ENCODE measurements at regions not wholly inside any gene's neighbourhood (a gene's known extent, or its start where the extent isn't known, plus 50 kb on each side); places are given as distances from the start of the nearest gene placed in this dataset.

DNA sequence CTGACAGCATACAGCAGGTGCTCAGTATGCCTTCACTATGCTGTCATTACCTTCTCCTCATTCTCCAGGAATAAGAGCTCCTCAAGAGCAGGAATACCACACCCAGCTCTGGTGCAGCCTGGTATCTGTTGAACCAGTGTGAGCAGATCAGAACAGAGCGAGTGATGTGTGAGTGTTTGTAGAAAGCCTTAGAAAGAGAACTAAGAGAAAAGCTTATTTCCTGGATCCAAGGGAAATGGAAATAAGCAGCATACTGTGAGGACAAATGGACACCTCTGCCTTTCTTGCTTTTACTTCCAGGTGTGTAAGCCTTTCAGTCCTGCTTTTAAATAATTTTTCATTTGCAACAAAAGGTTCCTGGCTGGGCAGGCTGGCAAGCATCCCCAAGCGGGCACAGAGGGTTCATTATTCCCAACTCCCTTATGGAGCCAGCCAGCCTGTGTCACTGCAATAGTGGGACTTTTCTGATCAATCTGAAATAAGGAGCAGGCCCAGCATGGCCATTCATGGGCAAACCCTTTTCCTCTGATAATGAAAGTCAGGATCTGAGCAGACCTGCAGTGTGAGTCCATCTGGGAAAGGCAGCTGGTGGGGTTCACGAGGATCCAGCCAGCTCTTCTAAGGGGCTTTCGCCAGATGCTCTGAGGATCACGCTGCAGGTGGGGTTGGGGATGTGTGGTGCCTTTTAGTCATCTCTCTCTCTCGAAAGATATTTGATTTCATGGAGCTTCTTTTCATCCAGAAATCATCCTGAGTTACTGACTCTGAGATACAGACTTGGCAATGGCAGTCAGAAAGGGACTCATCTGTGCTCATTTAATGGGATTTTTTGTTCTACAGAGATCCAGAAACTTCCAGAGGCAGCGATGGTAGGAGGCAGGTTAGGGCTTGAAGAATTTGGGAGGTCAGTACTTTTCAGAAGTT lies 594.9 kb upstream of the CFAP20DC start:
- no peak for DNase-seq

DNA sequence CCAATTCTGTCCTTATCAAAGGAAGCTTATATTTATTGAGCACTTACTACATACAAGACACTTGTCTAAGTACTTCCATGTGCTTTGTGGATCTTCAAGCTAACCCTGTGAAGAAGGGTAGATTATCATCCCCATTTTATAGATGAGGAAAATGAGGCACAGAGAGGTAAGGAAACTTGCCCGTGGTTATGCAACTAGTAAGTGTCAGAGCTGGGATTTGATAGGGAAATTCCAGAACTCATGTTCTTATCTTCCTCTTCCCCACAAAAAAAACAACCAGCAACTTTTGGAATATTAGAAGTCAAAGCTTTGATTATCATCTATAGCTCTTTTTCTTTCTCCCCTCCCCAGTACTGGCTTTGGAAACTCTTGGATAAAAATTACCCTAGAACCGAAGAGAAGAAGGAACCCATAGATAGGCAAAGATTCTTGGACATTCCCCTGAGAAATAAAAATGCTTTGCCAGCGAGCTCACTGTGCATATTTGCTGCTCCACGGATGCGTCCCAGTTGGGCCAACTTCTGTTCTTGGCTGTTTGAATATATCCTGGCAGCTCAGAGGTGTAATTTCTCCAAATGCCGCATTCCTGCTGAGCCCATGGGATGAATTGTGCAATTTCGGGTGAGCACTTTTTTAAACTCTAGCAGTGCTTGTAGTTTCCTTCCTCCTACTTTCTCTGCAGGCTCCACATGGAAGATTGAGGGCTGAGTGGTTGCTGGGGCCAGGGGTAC lies 591.5 kb upstream of the CFAP20DC start:
- no peak for DNase-seq

DNA sequence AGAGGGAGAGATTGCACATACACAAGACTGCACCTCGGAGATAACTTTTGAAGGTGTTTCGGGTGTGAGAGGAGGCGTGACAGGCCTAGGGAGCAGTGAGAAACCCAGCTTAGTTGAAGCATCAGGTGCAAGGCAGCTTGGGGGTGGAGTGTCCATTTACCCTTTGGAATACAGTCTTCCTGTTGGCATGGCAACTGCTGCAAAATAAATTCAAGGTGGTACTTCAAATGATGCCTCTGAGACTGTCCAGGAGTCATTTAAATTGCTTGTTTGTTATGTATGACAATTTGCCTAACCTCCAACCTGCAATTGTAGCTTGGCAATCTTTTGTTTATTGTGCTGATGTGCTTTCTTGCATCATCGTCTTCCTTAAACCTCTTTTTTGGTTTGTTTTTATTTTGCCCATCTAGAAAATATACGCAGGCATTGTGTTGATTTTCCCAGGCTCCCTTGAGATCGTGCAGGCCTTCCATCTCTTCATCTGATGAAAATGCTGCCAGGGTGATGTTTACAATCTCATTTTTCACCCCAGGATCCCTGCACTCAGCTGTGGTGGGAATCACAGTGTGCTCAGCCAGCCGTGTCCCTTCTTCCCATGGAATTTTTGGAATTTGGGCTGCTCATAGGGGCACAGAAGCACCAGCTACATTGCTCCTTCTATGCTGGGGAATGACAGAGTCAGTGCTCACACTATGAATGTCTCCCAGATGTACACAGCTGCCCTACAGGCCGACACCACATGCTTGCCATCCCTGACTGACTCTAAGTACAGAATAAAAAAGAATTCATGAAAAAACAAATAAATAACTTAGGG lies 583.1 kb upstream of the CFAP20DC start:
- DNase-seq, result no peak

DNA sequence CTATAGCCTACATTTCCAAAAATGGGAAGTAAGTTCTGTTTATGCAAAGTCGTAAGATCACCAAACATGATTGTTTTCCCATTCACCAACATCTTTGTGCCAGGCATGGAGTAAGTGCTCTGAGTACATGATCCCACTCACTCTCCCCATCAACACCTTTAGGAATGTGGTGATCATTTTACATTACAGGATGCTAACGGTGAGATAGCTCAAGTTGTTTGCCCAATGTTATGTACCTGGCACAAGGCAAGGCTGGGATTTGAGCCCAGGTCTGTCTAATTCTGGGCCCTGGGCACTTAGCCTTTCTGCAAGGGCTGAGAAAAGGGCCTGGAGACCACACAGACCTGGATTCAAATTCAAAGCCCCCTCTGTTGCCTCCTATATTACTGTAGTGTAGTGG lies 581.7 kb upstream of the CFAP20DC start:
- no peak for DNase-seq

DNA sequence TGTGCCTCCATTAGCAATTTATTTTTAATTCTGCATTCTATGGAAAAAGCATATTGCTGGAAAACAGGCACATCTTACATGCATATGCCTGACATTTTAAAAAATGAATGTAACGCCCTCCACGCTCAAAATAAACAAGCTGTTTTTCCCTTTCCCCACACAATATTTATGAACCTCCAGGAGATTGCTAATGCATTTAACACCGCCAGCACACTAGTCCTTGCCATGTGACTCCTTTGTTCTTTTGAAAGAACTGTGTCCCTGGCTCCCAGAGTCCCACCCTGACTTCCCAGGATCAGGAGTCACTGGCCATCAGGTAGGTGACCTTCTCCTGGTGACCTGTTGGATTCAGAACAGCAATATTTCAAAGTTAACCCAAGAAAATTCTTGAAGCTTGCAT lies 571.2 kb upstream of the CFAP20DC start:
- DNase-seq, result no peak

DNA sequence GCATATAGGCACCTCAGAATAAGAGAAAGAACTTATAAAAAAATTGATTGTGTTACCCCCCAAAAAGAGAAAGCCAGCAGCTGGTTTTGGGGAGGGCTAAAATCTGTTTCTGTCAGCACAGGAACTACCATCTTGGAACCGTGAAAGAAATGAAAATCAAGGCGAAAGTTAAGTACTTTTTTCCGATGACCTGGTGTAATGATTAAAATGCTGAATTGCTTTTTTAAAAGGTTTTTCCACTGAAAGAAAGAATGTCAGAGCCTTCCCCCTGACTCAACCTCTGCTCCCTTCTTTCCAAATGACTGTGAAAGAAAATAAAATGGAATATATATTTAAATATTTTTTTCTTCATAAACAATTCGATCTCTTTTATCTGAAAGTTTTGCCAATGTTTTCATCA lies 570.5 kb upstream of the CFAP20DC start:
- no peak for DNase-seq

DNA sequence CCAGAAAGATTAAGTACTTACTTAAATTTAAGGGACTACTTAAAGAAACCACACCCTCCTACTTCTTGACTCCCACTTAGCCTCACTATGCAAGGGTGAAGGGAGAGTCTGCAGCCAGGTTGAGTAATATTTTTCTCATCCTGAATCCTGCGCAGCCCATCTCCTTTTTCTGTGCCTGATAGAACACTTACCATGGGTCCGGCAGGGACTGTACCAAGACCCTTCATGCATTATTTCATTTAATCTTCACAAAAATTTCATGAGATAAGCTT lies 562.6 kb upstream of the CFAP20DC start:
- DNase-seq, result no peak

DNA sequence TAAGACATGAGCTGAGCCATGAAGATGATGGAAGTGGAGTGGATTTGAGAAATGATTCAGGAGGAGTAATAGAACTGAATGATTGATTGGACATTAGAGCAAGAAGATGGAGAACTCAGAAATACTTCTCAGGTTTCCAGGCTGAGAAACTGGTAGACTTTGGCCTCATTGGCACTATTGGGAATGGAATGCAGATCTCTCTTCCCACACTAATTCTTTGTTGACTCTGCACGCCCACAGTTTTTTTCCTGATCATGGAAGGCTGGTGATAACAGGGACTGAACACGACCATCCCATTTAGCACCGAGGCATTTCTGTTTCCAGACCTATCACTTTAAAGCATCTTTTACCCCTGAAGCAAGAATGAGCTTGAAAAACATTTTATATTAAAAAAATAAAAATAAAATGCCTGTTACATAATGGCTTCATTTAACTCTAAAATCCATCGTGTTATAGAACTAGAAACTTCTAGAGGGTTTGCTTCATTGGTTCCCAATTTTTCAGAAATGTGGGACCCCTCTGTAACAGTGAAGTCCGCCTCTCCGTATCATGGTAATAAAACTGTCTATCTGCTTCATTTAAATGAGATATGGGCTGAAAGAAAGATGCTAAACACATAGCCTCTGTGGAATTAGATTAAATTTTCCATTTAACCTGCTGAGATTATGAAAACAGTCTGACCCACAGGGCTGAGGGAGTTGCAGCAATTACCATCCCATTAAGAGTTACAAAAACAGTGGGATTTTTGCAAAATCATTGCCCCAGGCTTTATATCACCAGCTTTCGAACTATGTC lies 562.0 kb upstream of the CFAP20DC start:
- DNase-seq, result no peak

DNA sequence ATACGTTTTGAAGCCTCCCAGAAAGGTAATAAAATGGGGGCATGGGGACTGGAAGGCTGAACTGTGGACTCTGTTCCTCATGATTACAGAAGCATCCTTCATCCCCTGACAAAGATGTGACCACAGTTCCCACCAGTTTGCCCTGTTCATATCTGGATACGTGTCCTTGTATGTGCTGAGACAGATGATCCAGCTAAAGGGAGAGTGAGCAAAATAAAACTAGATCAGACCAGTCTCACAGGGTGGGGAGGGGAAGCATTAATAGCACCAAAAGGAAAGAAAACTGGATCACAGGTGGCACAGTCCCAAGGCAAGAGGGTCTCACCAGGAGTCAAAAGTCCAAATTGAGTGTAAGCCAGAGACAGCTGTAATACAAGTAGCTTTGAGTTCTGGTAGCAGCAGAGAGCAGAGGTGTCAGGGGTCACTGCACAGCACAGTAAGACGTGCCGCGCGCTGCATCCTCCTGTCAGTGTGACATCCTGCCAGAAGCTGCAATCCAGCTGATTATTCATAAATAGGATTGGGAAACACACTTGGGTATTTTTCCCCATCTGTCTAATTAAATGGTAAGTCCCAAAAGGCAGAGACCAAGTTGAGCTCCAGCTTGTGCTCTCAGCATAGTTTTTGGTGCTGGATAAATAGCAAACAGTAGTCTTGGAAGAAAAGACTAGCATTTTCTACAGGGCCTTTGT lies 560.0 kb upstream of the CFAP20DC start:
- DNase-seq, result no peak

DNA sequence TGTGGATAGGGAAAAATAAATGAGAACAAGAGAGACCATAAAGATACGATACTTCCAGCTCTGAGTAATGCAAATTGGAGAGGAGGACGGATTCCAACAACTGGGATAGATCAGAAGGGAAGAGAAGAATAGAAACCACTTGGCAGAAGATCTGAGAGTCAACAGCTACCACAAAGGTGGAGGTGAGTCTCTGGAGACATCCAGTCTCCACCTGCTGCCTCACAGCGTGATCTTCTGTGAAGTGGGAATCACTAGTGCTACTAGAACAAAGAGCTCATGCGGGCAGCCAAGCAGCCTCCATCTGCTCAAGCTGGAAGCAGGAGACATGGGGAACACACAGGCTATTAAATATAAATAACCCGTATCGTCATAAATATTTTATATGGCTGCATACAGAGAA lies 558.5 kb upstream of the CFAP20DC start:
- no peak for DNase-seq

DNA sequence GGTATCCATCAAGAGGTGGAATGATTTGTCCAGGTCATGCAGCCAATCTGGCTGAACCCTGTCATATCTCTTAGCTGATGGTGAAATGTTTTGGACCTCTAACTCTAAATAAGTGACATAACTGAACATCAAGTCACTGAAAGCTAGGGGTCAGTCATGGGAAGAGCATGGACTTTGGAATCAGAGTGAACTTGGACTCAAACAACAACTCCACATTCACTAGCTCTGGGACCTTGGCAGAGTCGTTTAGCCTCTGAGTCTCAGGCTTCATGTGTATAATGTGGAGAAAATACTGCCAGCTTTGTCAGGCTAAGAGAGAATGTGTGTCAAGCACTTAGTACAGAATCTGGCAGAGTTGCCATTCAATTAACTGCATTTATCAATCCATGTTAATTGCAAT lies 557.8 kb upstream of the CFAP20DC start:
- DNase-seq, result no peak

DNA sequence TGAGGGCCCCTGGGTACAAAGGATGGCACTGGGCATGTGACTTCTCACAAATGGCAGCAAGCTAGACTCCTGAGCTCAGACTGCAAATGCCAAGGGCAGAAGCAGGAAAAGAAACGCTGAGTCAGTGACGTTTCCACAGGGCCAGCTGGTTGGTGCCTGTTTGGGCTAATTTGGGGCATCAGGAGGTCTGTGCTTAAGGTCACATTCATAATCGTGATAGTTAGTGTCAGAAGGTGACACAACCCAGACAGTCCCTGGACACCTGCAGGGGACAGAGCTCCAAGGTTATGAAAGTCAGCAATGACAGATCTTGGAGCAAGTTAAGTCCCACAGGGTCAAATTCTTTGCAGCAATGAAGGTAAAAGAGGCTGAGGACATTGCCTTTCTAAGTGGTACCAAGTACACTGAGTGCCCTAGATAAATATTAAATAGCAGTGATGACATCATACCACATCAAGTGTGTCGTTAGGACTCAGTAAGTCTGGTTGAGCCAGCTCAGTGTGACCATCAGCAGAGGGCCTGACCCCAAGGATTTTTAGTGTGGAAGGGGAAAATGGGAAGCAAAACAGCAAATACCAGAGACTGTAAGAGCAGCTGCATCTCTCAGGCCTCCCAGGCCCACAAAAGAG lies 556.9 kb upstream of the CFAP20DC start:
- no peak for DNase-seq

DNA sequence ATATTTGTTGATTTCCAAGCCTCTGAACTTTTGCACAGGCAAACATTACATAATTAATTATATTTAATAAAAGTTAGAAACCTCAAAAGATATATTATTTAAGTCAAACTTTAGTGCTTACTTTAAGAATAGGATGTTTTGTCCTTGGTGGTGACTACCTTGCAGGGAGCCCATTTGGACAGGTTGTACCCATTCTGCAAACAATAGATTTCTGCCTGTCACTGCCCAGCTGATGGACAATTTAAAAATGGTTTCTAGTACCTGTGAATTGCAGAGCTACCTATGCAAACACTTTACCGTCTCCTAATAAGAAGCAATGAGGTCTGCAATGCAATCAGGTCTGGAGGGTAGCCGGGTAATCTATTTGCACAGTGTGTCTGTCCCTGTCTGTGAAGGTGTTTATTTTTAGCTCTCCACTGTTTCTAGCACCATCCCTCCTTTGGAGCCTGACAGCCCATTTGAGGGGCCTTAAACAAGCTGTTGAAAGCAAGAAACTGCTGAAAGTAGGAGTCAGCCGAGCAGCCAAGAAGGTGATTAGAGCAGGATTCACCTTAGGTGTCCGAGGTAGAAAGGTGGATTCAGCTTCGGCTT lies 556.2 kb upstream of the CFAP20DC start:
- no peak for DNase-seq

DNA sequence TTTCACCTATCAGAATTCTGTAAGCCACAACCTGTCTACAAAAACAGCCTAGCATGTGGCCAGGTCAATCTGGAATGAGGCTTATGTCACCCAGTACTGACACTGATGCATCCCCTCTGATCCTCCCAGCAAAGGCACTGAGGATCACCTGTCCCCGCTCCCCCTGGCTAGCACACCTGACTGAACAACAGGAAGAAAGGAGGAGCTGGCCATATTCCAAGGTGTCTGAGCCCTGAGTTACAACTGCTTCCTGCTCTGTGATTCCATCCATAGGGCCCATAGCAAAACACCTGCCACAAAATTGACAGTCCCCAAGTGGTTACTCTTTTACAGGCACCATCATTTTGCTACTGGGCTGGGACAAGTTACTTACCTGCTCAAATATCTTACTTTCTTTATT lies 555.5 kb upstream of the CFAP20DC start:
- DNase-seq, result no peak

DNA sequence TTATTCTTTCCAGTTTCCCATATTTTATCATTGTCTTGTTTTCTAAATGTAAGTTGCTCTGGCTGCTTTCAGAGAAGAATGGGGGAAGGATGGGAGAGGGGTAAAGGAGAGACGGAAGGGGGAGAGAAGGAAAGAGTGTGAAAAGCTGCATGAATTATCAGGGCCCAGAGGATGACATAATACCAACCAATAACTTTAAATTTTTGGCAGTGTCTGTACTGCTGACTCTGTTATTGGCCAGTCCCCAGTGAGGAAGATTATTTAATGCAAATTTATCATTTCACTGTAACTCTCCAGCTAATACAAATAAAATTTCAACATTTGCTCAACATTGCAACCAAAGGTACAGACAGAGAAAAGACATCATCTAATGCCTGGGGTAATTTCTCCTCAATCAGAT lies 551.7 kb upstream of the CFAP20DC start:
- no peak for DNase-seq

DNA sequence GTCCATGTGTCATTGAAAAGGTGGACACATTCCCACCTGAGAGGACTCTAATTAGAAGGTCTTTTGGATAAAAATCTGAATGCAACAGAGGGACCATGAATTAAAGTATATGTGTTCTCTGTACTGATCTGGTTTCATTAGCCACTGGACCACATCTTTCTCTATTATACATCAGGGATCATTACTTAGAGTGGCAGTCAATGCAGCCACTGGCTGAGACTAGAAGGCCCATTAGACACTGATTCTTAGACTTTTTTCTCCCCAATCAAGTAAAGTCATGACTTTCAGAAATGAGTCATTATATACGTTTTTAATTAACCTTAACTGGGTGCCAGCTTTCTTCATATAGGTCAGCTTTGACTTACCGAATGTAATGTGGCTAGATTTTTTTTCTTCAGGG lies 550.8 kb upstream of the CFAP20DC start:
- DNase-seq, result no peak

DNA sequence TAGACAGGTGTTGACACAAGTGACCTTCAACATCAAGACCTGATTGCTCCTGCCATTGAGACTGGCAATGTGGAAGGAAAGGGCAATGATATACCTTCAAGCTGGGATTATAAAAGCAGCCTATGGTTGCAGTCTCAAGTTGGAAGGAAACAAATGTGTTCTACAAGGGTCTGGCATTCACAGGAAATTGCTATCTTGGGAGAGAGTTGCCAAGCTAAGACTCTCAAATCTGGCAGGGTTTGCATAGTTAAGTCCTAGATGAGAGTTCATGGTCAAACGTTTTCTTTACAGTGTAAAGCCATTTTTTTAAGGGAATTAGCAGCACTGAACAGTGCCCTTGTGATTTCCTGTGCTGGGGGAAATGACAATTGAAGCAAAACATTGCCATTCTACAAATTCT lies 546.9 kb upstream of the CFAP20DC start:
- DNase-seq, result no peak

DNA sequence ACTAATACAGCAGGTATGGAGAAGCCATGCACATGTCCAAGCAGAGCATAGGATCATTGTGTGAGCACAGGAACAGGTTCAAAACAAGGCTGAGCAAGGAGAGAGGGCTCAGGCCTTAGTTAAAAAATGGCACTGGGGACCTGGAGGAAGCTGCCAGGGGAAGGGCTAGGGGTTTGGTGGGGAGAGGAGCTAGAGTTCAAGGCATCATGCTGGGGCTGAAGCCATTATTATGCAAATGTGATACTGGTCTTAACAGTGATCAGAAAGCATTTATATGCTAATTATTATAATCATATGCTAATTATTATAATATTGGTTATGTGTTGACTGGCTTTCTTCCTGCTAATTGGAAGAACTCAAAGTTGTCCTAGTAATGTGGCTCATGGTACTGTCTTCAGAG lies 546.0 kb upstream of the CFAP20DC start:
- no peak for DNase-seq

DNA sequence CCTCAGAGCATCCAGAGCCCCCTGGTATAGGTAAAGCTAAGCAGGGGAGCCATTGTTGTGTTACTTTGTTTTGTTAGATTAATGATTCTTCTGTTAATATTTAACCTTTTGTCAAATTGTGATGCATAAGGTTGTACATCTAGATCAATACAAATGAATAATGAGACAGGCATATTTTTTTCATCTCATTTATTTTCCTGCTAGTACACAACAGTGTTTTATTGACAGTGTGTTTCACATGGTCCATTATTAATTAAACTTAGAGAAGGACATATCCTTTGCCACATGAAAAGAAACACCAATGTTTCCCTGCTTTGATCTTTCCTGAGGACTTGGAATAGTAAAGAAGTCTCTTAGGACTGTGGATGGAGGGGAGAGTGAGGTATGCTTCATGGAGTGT lies 543.6 kb upstream of the CFAP20DC start:
- no peak for DNase-seq

DNA sequence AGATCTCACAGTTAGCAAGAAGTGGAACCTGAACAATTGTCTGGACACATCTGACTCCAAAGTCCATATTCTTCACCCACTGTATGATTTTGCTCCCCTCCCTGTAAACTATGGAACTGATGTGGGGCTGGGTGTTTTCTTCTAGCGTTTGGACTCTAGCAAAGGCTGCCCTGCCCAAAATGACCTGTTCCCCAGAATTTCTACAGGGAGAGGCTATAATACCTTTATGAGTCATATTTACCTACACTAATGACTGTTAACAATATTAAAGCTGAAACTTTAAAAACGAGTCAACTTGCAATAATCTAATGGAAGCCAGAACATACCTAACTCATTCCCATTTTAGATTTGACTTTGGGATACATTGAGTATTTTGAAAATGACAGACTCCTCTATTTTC lies 531.2 kb upstream of the CFAP20DC start:
- no peak for DNase-seq

DNA sequence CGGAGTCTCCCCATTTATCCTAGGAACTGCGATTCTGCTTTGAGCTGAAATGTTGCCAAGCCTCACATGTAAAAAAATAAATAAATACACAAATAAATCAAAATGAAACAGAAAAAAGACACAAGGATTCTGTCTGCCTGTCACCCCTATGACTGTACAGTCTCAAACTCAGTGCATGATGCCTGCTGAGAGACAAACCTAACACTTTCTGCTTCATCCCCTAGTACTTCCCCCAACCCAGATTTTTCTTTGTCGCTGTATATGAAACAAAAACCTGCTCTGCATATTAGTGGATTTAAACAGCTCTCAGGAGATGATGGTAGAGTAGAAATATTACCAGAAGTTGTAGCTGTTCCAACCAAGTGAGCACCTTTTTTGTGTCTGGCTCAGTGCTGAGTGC lies 530.7 kb upstream of the CFAP20DC start:
- DNase-seq, result no peak

All from activated naive CD4-positive, alpha-beta T cell (primary cell).